Activated T-cell treated with anti-CD3 and anti-CD28 coated beads, Interleukin-2, amount 50 U/mL, for 72 hours (primary cell): ENCODE measurements at regions not wholly inside any gene's neighbourhood (a gene's known extent, or its start where the extent isn't known, plus 50 kb on each side); places are given as distances from the start of the nearest gene placed in this dataset.

ENCODE experiments used
- ATAC-seq, 2 donors: fragments of 150-1000 bp; cut with Tn5 transposase; replicated peaks in 1 of 2; 2 replicates each; pipeline ENCODE4 v1.10.0; 2021; ENCODE audit warnings: moderate library complexity in 2 of 2, mild to moderate bottlenecking in 1 of 2
- DNase-seq, 2 donors: peaks; one replicate each; pipeline ENCODE4 v3.0.0; 2021 to 2022; ENCODE audit warnings: mixed read lengths in 1 of 2
- H3K27ac Mint-ChIP-seq: one replicate; pipeline ENCODE4 v1.8.0; 2022; ENCODE audit warnings: mild to moderate bottlenecking, moderate library complexity, mixed read lengths
- H3K27me3 Mint-ChIP-seq: one replicate; pipeline ENCODE4 v1.8.0; 2022; ENCODE audit warnings: low read depth, mixed read lengths
- H3K36me3 Mint-ChIP-seq, 2 donors: one replicate each; pipeline ENCODE4 v1.8.0; 2022; ENCODE audit warnings: mixed read lengths in 2 of 2, mild to moderate bottlenecking in 1 of 2; ENCODE audit not compliant: insufficient read depth in 2 of 2
- H3K4me1 Mint-ChIP-seq: one replicate; pipeline ENCODE4 v1.8.0; 2022; ENCODE audit warnings: low read depth, mixed read lengths
- H3K4me3 Mint-ChIP-seq, 2 donors: one replicate each; pipeline ENCODE4 v1.8.0; 2022; ENCODE audit warnings: mild to moderate bottlenecking in 2 of 2, mixed read lengths in 2 of 2, moderate library complexity in 2 of 2
- H3K9me3 Mint-ChIP-seq, 2 donors: one replicate each; pipeline ENCODE4 v1.8.0; 2022; ENCODE audit warnings: mixed read lengths in 2 of 2

DNA sequence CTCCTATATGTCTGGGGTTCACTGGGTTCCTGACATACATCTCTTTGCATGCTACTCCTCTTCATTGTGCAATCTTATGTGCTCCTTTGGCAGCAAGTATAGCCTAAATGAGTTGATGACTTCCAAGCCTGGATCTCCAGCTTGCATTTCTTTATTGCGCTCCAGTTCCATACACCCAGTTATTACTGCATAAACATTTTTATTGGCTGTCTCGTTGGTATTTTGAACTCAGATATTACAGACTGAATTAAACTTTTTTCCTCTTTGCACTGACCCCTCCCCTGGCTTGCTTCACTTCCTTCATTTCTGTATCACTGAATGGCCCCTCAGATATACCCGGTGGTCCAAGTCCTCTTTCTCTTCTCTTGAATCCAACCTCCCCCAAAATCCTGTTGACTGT, 219.2 kb downstream of the MC4R start:
- no peaks in the 10 kb centered on the region for H3K36me3 Mint-ChIP-seq
- H3K4me1 Mint-ChIP-seq = no peaks in the 10 kb centered on the region
- H3K4me3 Mint-ChIP-seq = no peak overlapping the region
- peaks cover 2 to 3% of the 10 kb centered on the region in 2 donors for H3K9me3 Mint-ChIP-seq
- no peak overlapping the region for H3K27ac Mint-ChIP-seq
- ATAC-seq (no peak), DNase-seq (no peak)
- no peaks in the 10 kb centered on the region for H3K27me3 Mint-ChIP-seq

- DNase-seq (no peak), ATAC-seq (no peak)
- Mint-ChIP-seq H3K36me3 (no peaks in the 10 kb centered on the region), H3K4me1 (no peaks in the 10 kb centered on the region), H3K27ac (no peak overlapping the region), H3K9me3 (peaks cover 0 to 3% of the 10 kb centered on the region in 2 donors), H3K27me3 (no peaks in the 10 kb centered on the region), H3K4me3 (no peak overlapping the region)
Measured at GRCh38 chr18:60149316-60149715, 223.3 kb downstream of the MC4R start.

DNA sequence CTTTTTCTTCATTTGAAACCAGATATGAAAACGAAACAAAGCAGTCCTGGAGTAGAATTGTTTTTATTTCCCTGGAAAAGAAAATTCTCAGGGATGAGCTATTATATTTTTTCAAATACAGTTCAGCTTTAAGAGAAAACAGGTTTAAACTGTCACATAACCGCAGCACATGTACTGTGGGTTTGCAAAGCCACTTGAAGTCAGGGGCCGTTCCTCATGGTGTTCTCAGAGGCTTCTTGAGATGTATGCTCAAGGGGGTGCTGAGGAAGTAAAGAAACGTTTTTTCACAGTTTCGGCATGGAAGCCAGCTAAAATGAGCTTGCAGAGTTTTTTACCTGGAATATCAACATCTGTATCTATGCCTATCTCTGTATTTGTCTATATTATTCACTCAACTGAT, 225.3 kb downstream of the MC4R start:
- H3K4me3 Mint-ChIP-seq = no peak overlapping the region
- no peaks in the 10 kb centered on the region for H3K4me1 Mint-ChIP-seq
- H3K27me3 Mint-ChIP-seq = no peaks in the 10 kb centered on the region
- ATAC-seq = no peak
- H3K36me3 Mint-ChIP-seq = peaks cover 0 to 1% of the 10 kb centered on the region in 2 donors
- DNase-seq = no peak
- H3K9me3 Mint-ChIP-seq = peaks cover 0 to 2% of the 10 kb centered on the region in 2 donors
- H3K27ac Mint-ChIP-seq = no peak overlapping the region

DNA sequence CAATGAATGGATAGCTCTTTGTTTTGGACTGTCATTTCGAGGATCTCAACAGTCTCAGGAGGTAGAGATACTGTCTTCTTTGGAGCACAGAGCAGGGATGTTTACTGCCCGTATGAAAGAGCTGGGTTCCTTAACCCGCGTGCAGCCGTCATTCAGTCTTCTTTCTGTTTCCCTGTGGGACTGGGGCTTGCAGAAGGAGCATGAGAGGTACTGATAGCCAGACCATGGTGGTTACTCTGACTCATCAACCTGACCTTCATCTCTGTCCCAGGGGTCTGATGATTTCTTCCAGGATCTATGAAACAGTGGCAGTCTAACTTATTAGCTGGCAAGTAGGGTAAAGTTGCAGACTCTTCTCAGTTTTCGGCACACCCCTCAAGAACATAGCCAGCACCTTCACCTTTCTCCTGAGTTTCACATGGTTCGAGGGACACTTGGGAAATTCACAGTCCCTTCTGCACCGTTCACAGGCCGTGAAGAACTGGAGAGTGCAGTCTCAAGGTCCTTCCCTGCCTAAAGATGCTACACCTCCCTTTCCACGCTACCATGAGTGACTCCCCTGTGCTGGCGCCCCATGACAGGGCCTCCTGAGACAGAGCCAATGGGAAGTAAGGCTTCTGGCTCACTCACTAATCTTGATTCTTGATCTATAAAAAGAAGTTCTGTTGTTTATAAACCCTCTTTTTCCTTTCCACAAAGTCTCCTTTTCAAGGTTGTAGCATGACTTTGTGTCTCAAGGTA, 226.2 kb downstream of the MC4R start:
- Mint-ChIP-seq H3K36me3 (peaks cover 0 to 1% of the 10 kb centered on the region in 2 donors), H3K4me3 (no peak overlapping the region), H3K27me3 (no peaks in the 10 kb centered on the region), H3K9me3 (peaks cover 0 to 2% of the 10 kb centered on the region in 2 donors), H3K27ac (no peak overlapping the region), H3K4me1 (no peaks in the 10 kb centered on the region)
- DNase-seq = no peak
- no peak for ATAC-seq

GRCh38 chr18:60145776-60146175, 226.8 kb downstream of the MC4R start:
- Mint-ChIP-seq H3K4me1 (no peaks in the 10 kb centered on the region), H3K9me3 (peaks cover 0 to 2% of the 10 kb centered on the region in 2 donors), H3K4me3 (no peak overlapping the region), H3K36me3 (peaks cover 0 to 1% of the 10 kb centered on the region in 2 donors), H3K27ac (no peak overlapping the region), H3K27me3 (no peaks in the 10 kb centered on the region)
- DNase-seq (no peak), ATAC-seq (no peak)

GRCh38 chr18:60134806-60135205, 235.0 kb downstream of the PMAIP1 start:
- Mint-ChIP-seq H3K27ac (no peak overlapping the region), H3K27me3 (no peaks in the 10 kb centered on the region), H3K9me3 (peaks cover 0 to 6% of the 10 kb centered on the region in 2 donors), H3K4me1 (no peaks in the 10 kb centered on the region), H3K36me3 (no peaks in the 10 kb centered on the region), H3K4me3 (no peak overlapping the region)
- DNase-seq (no peak), ATAC-seq (no peak)

GRCh38 chr18:60130284-60130683, 230.5 kb downstream of the PMAIP1 start:
- no peaks in the 10 kb centered on the region for H3K36me3 Mint-ChIP-seq
- DNase-seq = no peak
- H3K27ac Mint-ChIP-seq = no peak overlapping the region
- H3K27me3 Mint-ChIP-seq = no peaks in the 10 kb centered on the region
- H3K9me3 Mint-ChIP-seq = peaks cover 0 to 2% of the 10 kb centered on the region in 2 donors
- ATAC-seq = no peak
- H3K4me1 Mint-ChIP-seq = no peaks in the 10 kb centered on the region
- no peak overlapping the region for H3K4me3 Mint-ChIP-seq

GRCh38 chr18:60123031-60123430, 223.2 kb downstream of the PMAIP1 start:
- Mint-ChIP-seq H3K27ac (no peak overlapping the region), H3K27me3 (no peaks in the 10 kb centered on the region), H3K4me1 (no peaks in the 10 kb centered on the region), H3K36me3 (no peaks in the 10 kb centered on the region), H3K4me3 (no peak overlapping the region), H3K9me3 (peaks cover 0 to 3% of the 10 kb centered on the region in 2 donors)
- DNase-seq (no peak), ATAC-seq (no peak)

DNA sequence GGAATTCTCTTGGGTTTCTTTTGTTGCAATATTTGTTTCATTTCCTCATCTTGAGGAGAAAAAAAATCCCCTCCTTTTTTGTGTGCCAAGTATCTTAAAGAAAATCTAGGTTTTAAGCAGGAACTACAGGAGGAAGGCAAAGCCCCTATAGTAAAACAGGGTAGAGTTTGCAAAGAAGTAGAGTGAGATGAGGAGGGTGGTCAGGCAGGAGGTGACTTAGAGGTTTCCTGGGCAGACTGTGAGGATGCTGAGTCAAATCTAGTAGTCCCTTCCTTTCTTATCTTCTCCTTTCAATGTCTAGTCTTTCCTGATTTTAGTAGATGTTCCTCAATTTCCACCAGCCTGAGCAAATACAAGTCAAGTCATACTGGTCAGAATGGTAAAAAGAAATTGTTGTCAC, 222.5 kb downstream of the PMAIP1 start:
- no peak for DNase-seq
- no peak for ATAC-seq
- Mint-ChIP-seq H3K36me3 (no peaks in the 10 kb centered on the region), H3K4me3 (no peak overlapping the region), H3K9me3 (peaks cover 0 to 3% of the 10 kb centered on the region in 2 donors), H3K27ac (no peak overlapping the region), H3K27me3 (no peaks in the 10 kb centered on the region), H3K4me1 (no peaks in the 10 kb centered on the region)

DNA sequence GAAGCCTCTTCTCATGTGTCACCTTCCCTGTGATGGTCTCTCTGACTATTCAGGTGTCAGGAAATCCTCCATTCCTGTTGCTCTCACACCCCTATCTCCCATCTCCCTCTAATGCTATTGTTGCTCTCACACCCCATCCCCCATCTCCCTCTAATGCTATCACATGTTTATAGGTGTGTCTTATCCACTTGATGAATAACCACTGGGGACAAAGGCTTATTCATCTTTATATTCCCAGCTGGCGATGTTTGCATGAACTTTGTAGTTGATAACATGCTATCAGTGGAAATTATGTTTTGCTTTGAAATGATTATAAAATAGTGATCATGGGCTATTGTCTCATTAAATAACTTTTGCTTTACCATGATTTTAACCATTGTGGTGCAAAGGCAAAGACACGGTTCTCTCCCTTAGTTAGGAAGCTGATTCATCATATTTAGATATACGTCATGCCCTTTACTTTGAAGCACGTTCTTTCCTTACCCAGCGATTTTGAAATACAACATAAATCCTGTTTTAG, 220.5 kb downstream of the PMAIP1 start:
- no peak overlapping the region for H3K4me3 Mint-ChIP-seq
- no peaks in the 10 kb centered on the region for H3K27me3 Mint-ChIP-seq
- H3K36me3 Mint-ChIP-seq = no peaks in the 10 kb centered on the region
- no peak overlapping the region for H3K27ac Mint-ChIP-seq
- H3K9me3 Mint-ChIP-seq = peaks cover 0 to 3% of the 10 kb centered on the region in 2 donors
- DNase-seq (no peak), ATAC-seq (no peak)
- H3K4me1 Mint-ChIP-seq = no peaks in the 10 kb centered on the region

GRCh38 chr18:60117321-60117720, 217.5 kb downstream of the PMAIP1 start:
- H3K36me3 Mint-ChIP-seq = no peaks in the 10 kb centered on the region
- no peak overlapping the region for H3K27ac Mint-ChIP-seq
- no peaks in the 10 kb centered on the region for H3K27me3 Mint-ChIP-seq
- no peak for DNase-seq
- ATAC-seq = no peak
- no peaks in the 10 kb centered on the region for H3K4me1 Mint-ChIP-seq
- H3K9me3 Mint-ChIP-seq = peaks cover 0 to 3% of the 10 kb centered on the region in 2 donors
- no peak overlapping the region for H3K4me3 Mint-ChIP-seq

DNA sequence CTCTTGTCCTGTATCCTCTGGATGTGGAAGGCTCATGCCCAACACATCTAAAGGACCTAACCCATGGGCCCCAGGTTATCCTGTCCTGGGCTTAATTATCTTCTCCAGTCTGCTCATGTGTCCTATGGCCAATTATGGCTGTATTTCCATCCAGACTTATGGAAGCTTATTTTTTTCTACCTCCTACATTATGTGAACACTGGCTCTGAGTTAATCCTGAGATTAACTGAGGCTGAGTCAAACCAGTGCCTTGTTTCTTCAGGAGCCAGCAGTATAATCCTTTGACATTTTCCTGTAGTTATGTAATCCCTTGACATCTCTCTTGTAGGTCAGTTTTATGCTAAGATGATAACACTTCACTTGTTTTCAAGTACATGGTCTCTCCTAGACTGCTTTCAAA, 213.6 kb downstream of the PMAIP1 start:
- H3K27me3 Mint-ChIP-seq = no peaks in the 10 kb centered on the region
- H3K27ac Mint-ChIP-seq = no peak overlapping the region
- H3K4me3 Mint-ChIP-seq = no peak overlapping the region
- DNase-seq = no peak
- no peaks in the 10 kb centered on the region for H3K9me3 Mint-ChIP-seq
- H3K4me1 Mint-ChIP-seq = no peaks in the 10 kb centered on the region
- no peak for ATAC-seq
- H3K36me3 Mint-ChIP-seq = no peaks in the 10 kb centered on the region

DNA sequence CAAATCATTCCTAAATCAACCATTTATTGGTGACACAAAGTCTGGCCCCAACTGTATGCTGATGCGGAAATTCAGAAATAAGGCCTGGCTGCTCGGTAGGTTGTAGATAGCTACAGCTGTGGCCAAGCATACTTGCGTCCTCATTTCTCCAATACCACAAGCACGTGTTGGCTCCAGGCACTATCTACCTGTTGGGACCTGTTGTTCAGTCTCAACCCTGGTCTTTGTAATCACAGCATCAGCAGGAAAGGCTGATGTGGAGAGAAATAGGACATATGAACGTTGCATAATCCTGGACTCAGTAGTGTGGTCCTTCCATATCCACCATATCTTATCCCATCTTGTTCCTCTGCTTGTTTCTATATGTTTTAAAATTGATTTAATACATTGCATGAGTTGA, 212.6 kb downstream of the PMAIP1 start:
- H3K27ac Mint-ChIP-seq = no peak overlapping the region
- no peaks in the 10 kb centered on the region for H3K9me3 Mint-ChIP-seq
- no peaks in the 10 kb centered on the region for H3K36me3 Mint-ChIP-seq
- H3K4me3 Mint-ChIP-seq = no peak overlapping the region
- no peaks in the 10 kb centered on the region for H3K27me3 Mint-ChIP-seq
- DNase-seq = no peak
- no peaks in the 10 kb centered on the region for H3K4me1 Mint-ChIP-seq
- ATAC-seq = no peak

DNA sequence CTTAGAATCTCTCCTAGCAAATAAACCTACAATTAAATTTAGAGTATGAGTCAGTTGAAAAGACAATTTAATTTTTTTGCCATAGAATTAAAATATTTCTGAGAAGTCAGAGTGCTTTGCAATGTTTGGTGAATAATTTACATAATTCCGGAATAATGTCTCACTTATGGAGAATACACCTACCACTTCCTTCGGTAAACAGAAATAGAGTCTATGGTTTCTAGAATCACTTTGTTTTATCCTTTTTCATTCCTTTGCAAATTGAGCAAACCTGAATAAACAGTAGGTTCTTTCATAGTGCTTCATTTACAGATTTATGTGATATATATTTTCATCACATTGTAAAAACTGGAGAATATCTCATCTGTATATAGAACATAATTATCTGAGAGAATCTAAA, 211.7 kb downstream of the PMAIP1 start:
- Mint-ChIP-seq H3K4me1 (no peaks in the 10 kb centered on the region), H3K27me3 (no peaks in the 10 kb centered on the region), H3K27ac (no peak overlapping the region), H3K9me3 (no peaks in the 10 kb centered on the region), H3K36me3 (no peaks in the 10 kb centered on the region), H3K4me3 (no peak overlapping the region)
- DNase-seq = no peak
- no peak for ATAC-seq
